Left cardiac atrium (tissue), 4 donors: ENCODE measurements at regions not wholly inside any gene's neighbourhood (a gene's known extent, or its start where the extent isn't known, plus 50 kb on each side); places are given as distances from the start of the nearest gene placed in this dataset.

Experiments used
- ATAC-seq, 2 donors: fragments of 200-7000 bp; cut with Tn5 transposase; one replicate each; pipeline ENCODE4 v1.9.1; 2020; ENCODE audit warnings: mild to moderate bottlenecking in 2 of 2, moderate library complexity in 2 of 2
- DNase-seq: peaks from one replicate; pipeline ENCODE4 v3.0.0-alpha.2; 2020
- intact Hi-C, 2 donors: fragments of 100-400 bp; cut with DNase I; formaldehyde crosslinking; loops; one replicate each; pipeline versions ENCODE4 v1.14.1 to v1.15.1; 2022 to 2023
- donor health status: DM: no; HTN: yes; CAD: no.
- donor health status: DM: no; HTN: yes; CAD: no; lungs with severe emphysema.
- donor health status: DM: yes; HTN: yes; CAD: no.
- donor health status: Dilated cardiomyopathy.

- intact Hi-C loops = loop anchor here in 1 of 2 donors (10.0 kb wide), 1 partner anchor 163 kb away; the partner anchor contains the start of gene ATP1B1
- DNase-seq (no peak), ATAC-seq (no peak)
Measured at GRCh38 chr1:168942165-168942564, 164.3 kb upstream of the ATP1B1 start.

GRCh38 chr1:168945870-168946269 is 160.6 kb upstream of the ATP1B1 start:
- intact Hi-C loops = loop anchor here in 1 of 2 donors (10.0 kb wide), 1 partner anchor 159 kb away; the partner anchor contains the start of gene ATP1B1
- peak; percentile 74 for DNase-seq
- ATAC-seq = peak; percentile 90 to 91

- ATAC-seq (no peak), DNase-seq (no peak)
- intact Hi-C loops = loop anchor here in 1 of 2 donors (10.0 kb wide), 1 partner anchor 158 kb away; the partner anchor contains the start of gene ATP1B1
Measured at GRCh38 chr1:168947041-168947440, 159.4 kb upstream of the ATP1B1 start.

GRCh38 chr1:168949672-168950071 is 156.8 kb upstream of the ATP1B1 start:
- no peak for DNase-seq
- intact Hi-C loops = loop anchor here in 1 of 2 donors (10.0 kb wide), 1 partner anchor 155 kb away; the partner anchor contains the start of gene ATP1B1
- ATAC-seq = no peak

- DNase-seq (no peak), ATAC-seq (no peak)
- intact Hi-C loops = no loop called here
Measured at GRCh38 chr1:168957818-168958217, 148.7 kb upstream of the ATP1B1 start.

GRCh38 chr1:168958562-168959289 is 147.8 kb upstream of the ATP1B1 start:
- ATAC-seq = peak in 1 of 2 donors; percentile 70
- intact Hi-C loops = no loop called here

GRCh38 chr1:168959382-168959781 is 147.1 kb upstream of the ATP1B1 start:
- DNase-seq = no peak
- ATAC-seq = no peak
- intact Hi-C loops = no loop called here

More at GRCh38 chr1:168958562-168959289, 147.8 kb upstream of the ATP1B1 start:
- DNase-seq = no peak

GRCh38 chr1:168960114-168960513 is 146.4 kb upstream of the ATP1B1 start:
- intact Hi-C loops = no loop called here
- ATAC-seq (no peak), DNase-seq (no peak)

GRCh38 chr1:168960595-168960994 is 145.9 kb upstream of the ATP1B1 start:
- intact Hi-C loops = no loop called here
- DNase-seq = no peak
- ATAC-seq = peak in 1 of 2 donors; percentile 77

GRCh38 chr1:168963601-168964000 is 142.9 kb upstream of the ATP1B1 start:
- ATAC-seq = no peak
- DNase-seq = no peak
- intact Hi-C loops = no loop called here

GRCh38 chr1:168964478-168964877 is 142.0 kb upstream of the ATP1B1 start:
- intact Hi-C loops = no loop called here
- ATAC-seq = no peak
- DNase-seq = no peak

- no peak for ATAC-seq
- no peak for DNase-seq
- intact Hi-C loops = no loop called here
Measured at GRCh38 chr1:168966217-168966616, 140.3 kb upstream of the ATP1B1 start.

GRCh38 chr1:168966636-168967035 is 139.9 kb upstream of the ATP1B1 start:
- DNase-seq (no peak), ATAC-seq (no peak)
- intact Hi-C loops = no loop called here

- DNase-seq (no peak), ATAC-seq (no peak)
- intact Hi-C loops = no loop called here
Measured at GRCh38 chr1:168970926-168971659, 135.4 kb upstream of the ATP1B1 start.

GRCh38 chr1:168972225-168972624 is 134.3 kb upstream of the ATP1B1 start:
- DNase-seq (no peak), ATAC-seq (no peak)
- intact Hi-C loops = no loop called here

GRCh38 chr1:168972887-168973286 is 133.6 kb upstream of the ATP1B1 start:
- intact Hi-C loops = no loop called here
- DNase-seq (no peak), ATAC-seq (no peak)

- ATAC-seq = no peak
- no peak for DNase-seq
- intact Hi-C loops = no loop called here
Measured at GRCh38 chr1:168974117-168974516, 132.4 kb upstream of the ATP1B1 start.

GRCh38 chr1:168974611-168975010 is 131.9 kb upstream of the ATP1B1 start:
- DNase-seq (no peak), ATAC-seq (no peak)
- intact Hi-C loops = no loop called here

GRCh38 chr1:168976267-168976666 is 130.2 kb upstream of the ATP1B1 start:
- intact Hi-C loops = no loop called here
- ATAC-seq = no peak
- no peak for DNase-seq

GRCh38 chr1:168977618-168978017 is 128.9 kb upstream of the ATP1B1 start:
- no peak for ATAC-seq
- intact Hi-C loops = no loop called here
- DNase-seq = no peak
